ENCODE measurements at regions not wholly inside any gene's neighbourhood (a gene's known extent, or its start where the extent isn't known, plus 50 kb on each side); places are given as distances from the start of the nearest gene placed in this dataset.
A peak's percentile ranks its signal among the peaks of the same experiment; 100 is the strongest.

DNA sequence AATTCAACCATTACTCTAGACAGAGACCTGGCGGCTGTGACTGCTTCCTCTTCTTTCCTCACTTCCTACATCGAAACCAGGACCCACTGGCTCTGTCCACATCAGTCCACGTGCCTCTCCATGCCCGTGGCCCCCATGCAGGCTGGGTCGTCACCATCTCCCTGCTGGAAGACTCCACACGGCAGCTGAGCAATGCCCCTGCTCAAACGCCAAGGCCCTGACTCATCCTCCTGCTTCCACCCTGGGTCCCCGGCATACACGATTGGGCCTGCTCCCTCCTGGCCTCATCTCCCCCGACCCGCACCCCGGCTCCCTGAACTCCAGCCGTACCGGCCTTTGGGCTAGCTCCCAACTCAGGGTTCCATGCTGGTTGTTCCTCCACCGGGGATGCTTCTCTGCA lies 67.2 kb upstream of the IER5L start:
- DNase-seq: no peak

- no peak for DNase-seq
Observed at GRCh38 chr9:129242971-129243561, 65.0 kb upstream of the IER5L start.

DNA sequence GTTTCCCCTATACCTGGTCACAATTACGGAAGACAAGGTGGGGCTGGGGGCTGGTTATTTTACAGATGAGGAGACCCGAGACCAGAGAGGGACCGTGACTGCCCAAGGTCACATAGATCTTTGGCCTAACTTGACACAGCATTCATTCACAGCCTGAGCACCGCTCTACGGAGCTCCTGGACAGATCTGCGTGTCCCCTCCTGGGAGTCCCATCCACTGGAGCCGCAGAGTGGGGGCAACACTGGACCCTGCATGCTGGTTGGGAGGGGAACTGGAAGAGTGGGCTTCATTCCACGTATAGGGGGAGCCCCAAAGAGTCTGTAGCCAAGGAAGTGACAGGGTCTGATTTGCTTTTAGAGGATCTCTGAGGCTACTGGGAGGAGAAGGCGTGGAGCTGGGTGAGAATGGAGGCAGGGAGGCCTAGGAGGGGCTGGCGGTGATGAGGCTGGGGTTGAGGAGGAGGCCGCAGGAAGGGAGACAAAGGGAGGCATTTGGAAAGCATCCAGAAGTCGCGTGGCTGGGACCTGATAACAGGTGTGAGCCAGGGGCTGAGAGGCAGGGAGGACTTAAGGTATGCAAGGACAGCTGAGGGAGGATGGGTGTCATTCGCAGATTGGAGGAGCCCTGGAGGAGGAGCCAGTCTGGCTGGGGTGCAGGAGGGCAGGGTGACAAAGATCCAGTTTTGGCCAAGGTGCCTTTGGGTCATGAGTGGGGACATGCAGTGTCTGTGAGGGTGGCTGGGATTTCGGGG lies 64.3 kb upstream of the IER5L start:
- no peak for DNase-seq

DNA sequence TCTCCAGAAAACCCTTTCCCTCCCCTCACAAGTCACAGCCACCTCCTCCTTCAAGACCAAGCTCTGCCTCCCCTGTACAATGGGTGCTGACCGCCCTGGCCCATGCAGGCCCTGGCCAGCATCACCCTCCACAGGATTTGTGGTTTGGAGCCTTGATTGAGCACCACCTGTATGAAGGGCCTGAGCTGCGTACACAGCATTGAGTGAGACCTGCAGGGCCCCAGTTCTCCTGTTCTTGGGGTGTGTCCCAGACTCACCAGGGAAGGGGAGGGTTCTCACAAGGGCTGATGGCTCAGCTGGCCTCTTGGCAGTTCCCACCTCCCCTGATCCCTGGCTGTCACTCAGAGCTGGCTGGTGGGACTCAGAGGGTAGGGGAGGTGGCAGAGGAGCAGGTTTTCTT lies 63.7 kb upstream of the IER5L start:
- DNase-seq: no peak

GRCh38 chr9:129240581-129241211 lies 62.6 kb upstream of the IER5L start:
- DNase-seq: no peak

DNA sequence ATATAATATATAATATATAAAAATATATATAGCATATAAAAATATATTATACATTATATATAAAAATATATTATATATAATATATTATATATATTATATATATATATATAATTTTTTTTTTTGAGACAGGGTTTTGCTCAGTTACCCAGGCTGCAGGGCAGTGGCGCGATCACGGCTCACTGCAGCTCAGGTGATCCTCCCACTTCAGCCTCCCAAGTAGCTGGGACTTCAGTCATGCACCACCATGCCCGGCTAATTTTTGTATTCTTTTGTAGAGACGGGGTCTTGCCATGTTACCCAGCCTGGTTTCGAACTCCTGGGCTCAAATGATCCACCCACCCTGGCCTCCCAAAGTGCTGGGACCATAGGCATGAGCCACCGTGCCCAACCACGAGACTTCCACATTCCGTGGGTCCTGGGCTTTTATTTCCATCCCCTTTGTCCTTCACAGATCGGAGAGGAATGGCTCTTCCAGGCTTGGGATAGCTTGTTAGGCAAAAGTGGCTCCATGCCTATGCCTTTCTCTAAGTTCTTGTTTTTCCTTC lies 62.0 kb upstream of the IER5L start:
- no peak for DNase-seq

- no peak for DNase-seq
Observed at GRCh38 chr9:129237803-129238202, 59.7 kb upstream of the IER5L start.

DNA sequence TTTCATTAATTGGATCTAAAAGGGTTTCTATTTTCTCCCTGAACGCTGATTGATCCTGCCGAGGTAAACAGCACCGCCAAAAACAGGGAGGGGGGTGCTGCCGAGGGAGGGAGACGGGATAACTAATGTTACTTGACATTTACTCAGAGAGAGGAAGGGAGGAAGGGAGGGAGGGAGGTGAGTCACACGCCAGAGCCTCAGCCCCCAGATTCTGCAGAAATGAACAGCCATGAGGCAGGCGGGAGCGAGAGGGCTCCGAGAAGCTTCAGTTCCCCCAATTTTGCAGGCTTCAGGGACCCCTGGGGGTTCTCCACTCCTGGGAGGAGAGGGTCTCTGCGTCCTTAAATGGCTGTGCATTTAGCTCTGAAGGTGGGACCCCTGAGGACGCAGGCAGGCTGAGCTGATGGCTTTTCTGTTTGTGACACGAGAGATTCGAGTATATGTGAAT lies 59.1 kb upstream of the IER5L start:
- peak; percentile 88 for DNase-seq

DNA sequence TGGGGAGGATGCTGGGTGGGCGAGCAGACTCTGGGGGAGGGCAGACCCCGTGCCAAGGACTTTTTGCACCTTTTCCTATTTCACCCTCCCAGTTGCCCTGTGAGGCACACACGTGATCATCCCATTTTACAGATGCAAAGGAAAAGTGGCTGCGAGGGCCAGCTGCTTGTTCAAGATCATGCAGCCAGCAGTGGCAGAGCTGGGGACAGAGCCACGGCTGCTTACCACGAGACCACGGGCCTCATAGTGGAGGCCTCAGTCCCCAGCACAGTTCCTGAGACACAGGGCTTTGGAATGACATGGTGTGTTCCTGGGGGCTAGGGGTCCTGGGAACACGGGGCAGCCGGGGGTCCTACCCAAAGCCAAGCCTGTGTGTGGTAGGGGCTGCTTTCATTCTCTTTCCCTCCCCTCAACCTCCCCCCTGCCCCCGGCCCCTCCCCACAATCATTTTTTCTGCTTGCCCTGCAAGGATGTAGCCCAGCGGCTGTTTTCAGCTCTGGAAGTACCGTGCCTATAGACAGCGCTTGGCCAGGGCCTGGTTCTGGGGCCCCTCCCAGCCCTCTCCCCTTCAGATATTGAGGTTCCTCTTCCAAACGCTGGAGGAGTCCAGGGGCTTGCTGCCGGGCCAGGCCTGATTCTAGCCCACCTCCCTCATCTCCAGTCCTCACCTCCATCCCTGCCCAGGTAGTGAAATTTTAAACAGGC lies 58.5 kb upstream of the IER5L start:
- peak; percentile 69 for DNase-seq

DNA sequence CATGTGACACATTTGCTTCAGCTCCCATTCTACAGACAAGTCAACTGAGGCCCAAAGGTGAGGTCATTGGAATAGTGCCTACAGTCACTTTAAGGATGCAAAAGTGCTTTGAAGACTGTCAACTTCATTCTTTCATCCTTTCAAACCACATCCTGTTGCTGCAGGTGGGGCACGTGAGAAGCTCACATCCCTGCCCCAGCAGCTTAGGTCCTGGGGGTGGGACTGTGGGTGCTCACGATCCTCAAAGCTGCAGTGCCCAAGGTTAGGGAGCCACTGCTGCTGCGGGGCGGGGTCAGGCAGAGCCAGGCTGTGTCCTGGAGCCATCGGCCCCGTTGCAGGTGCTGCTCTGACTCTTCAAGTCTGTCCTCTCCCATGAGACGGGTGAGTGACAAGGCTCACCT lies 57.9 kb upstream of the IER5L start:
- peak; percentile 80 for DNase-seq

DNA sequence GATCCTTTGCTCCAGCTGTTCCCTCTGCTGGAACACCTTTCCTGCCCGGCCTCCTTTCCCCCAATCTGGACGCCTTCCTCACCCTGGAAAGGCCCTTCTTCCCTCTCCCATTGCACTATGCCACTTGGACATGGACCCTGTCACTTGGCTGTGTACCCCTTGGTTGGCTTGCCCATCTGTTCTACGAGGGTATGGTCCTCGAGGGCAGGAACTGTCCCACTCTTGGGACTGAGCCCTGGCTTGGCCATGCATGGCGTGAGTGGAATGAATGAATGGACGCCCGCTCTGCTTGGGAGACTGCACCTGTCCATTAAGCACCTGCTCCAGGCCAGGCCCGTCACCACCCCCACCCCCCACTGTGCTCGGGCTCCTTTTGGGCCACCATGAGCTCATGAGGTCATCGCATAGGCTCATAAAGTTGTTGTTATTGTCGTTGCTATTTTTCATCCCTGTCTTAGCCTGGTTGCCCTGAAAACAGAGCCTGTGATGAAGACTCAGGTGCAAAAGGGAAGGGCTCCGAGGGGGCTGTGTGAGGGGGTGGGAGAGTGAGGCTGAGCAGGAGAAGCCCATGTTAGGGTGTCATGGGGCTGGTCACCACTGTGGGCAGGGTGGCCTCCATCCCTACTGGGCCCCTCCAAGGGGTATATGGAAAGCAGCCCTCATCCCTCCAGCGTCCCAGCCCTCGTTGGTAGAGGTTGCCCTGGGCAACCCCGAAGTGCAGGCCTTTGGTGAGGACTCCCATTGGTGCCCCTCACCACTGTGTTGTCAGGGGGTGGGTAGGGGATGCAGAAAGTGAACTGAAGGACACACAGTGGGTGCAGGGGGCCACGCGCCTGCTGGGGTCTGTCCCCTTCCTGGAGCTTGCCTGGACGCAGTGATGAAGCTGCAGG lies 57.2 kb upstream of the IER5L start:
- DNase-seq: no peak

DNA sequence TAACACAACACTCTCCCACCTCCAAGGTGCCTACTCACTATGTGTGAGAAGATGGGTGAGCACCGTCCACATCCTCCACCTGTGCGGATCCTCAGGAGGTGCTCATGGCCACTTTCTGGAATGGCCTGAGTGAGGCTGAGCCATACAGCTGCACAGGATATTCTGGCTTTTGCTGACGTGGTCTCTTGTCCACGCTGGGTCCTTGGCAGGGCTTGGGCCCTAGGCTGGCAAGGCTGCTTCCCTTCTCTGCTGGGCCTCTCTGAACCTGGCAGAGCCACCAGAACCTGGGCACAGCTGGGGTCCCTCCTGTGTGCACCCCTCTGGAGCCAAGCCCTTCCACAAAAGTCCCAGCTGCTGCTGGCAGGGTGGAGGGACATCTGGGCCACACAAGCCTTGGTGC lies 56.4 kb upstream of the IER5L start:
- DNase-seq: no peak

GRCh38 chr9:129232839-129233591 lies 55.0 kb upstream of the IER5L start:
- DNase-seq: no peak

GRCh38 chr9:129231759-129232158 lies 53.7 kb upstream of the IER5L start:
- DNase-seq: no peak

DNA sequence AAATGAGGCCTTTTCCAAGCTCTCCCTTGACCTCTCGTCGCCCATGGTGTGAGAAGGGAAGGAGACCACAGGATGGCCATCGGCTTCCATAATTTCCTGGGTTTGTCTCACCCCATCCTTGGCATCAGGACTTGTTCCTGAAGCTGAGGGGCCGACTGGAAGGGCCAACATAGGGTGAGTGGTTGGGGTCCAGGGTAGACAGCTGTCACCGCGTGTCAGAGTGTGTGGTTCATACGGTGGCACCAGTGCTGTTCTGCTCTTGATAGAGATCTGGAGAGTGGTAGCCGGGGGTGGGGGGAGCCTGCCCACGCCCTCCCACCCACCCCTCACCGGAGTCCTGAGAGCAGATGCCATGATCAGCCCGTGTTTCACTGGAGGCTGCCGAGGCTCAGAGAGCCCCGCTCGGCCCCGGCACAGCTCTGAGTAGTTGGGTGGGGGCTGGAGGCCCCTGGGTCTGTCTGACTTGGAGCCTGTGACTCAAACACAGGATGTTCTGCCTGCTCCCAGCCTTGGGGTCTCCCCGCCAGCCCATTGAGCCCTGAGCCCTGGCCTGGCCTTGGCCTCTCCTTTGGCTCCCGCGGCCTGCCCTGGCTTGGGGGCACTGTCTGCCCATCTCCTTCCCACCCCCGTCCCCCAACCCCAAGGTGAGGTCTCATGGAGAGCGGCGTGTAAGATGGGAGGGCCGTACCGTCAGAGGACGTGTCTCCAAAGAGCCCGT lies 53.1 kb upstream of the IER5L start:
- DNase-seq: no peak

- no peak for DNase-seq
Observed at GRCh38 chr9:129230302-129230701, 52.2 kb upstream of the IER5L start.
